Amygdala (tissue), 56 donors: ENCODE measurements at regions not wholly inside any gene's neighbourhood (a gene's known extent, or its start where the extent isn't known, plus 50 kb on each side); places are given as distances from the start of the nearest gene placed in this dataset.

ENCODE experiments used
- DNase-seq, 56 donors: peaks; one replicate each; lab custom pipeline; 2025; lab: John Stamatoyannopoulos, UW

DNA sequence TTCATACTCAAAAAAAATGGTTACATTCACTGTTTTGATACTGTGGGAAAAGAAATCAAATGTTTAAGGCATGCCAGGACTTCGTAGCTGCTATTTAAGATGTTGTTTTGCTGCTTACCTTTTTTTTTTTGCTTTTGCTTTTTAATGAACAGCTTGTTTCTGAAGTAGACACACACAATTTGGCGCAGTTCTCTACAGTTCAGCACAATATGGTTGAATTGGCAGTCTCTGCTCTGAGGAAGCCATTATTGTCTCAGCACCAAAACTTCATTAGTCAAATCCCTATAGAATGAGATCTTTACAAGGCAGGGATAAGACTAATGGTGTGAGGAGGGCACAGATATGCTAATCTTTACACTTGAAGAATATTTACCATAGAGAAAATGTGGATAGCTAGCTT, 197.6 kb downstream of the SLITRK5 start:
- DNase-seq = no peak

DNA sequence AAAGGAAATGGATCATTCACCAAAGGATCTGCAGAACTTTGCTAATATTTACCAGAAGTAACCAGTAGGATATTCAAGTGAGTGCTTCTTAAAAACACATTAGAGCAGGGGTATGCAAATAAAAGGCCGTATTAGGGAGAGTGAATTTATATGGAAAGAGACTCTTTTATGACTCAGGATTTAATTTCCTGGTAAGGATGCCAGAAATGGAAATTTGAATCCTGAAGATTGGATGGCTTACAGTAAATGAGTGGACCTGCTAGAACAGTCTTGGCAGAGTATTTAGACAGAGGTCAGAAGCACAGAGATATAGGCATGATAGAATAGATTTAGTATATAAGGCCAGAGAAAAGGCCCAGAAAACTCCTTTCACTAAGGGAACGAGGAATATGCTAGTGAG, 201.6 kb downstream of the SLITRK5 start:
- DNase-seq = no peak

DNA sequence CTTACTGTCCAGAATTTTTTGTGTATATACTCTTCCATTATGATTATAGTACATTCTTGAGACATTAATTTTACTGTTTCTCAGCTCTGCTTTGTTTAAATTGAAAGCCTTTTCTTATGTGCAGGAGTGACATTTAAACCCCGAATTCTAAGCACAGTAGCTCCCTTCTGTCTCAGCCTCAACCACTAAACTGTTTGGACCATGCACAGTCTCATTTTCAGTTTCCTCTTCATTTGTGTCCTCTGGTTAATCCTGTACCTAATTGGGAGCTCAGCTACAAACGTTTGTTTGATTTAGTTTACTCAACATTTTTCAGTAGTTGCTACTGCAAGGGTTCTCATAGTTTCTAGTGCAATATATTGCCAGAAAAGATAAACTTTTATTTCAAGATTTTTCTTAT, 206.3 kb downstream of the SLITRK5 start:
- DNase-seq = no peak

DNA sequence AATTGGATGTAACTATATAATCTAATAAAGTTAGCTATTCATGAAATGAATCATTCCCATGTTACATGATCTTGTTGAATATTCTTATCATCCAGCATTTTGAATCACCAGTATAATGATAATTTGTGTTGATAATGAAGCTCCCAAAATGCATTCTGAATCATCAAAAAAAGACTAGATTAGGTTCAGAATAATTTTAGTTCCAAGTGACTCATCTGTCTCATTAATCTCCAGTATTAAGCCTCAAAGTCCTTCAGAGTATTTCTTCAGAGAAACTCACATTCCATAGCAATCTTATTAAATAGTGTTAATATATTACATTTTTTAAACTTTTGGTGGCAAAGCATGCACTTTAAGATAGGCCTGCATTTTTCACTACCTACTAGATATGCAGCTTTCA, 207.5 kb downstream of the SLITRK5 start:
- DNase-seq = no peak

DNA sequence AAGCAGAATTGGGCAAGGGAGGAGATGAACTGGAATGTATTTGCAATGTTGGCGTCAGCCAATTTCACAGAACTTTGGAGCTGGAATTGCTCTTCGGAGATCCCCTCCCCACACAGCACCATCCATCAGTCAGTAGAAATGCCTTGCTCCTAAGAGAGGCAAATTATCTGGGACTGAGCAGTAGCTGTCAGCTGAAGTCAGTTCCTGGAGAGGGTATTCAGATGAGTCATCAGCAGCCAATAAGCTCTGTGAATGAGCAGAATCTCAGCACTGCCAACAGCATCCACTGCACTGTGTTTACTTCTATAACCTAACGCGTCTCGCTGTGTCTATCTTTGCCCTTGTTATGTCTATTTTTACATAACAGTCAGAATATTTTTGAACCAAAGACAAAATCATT, 213.7 kb downstream of the SLITRK5 start:
- DNase-seq = peak in 13 of 56 donors; percentile 0 to 26 (median 3)

DNA sequence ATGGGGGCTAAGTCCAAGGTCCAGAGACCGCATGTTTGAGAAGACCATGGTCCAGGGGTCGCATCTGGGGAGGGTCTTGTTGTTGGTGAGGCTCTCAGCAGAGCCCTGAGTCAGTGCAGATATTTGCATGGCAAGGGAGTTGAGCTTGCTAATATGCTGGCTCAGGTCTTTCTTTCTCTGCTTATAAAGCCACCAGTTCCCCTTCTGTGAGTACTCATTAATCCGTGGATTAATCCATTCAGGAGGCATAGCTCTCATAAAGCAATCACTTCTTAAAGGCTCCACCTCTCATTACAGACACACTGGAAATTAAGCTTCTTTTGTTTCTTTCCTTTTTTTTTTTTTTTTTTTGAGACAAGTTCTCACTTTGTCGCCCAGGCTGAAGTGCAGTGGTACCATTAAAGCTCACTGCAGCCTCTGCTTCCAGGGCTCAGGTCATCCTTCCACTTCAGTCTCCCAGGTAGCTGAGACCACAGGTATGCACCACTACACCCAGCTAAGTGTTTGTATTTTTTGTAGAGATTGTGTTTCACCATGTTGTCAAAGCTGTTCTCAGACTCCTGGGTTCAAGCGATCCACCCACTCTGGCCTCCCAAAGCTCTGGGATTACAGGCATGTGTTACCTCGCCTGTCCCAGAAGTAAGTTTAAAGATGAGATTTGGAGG, 216.4 kb downstream of the SLITRK5 start:
- DNase-seq = no peak

DNA sequence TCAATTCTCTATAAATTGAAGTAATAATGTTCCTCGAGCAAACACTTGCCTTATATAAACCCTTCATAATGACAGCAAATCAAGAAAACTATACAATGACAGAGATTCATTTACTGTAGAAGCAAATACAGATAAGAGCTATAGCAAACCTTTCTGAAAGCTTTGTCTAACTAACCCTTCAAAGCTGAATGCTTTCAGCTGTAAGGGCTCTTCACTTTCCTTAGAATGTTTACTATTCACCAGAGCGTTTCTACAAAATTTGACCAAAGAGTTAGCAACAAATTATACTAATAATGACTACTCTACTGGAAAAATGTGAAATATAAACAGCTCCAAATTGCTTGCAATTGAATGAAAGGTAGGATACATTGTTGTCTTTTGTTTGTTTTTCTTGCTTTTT, 218.1 kb downstream of the SLITRK5 start:
- no peak for DNase-seq

DNA sequence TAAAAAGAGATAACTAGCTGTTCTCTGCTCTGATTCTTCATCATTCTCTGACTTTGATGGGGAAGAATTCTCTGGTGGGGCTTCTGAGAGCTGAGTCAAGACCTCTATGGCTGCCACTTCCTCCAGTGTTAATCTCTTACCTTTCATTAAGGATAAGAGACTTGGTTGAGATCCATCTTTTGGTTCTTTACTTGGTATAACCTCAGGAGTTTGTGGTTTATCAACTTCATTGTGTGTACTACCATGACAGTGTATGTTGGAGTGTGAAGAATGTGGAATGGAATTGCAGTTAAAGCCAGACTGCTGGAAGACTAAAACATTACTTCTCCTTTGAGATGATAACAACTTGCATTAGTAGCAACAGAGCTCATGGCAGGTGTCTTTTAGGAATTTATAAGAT, 222.0 kb downstream of the SLITRK5 start:
- no peak for DNase-seq

DNA sequence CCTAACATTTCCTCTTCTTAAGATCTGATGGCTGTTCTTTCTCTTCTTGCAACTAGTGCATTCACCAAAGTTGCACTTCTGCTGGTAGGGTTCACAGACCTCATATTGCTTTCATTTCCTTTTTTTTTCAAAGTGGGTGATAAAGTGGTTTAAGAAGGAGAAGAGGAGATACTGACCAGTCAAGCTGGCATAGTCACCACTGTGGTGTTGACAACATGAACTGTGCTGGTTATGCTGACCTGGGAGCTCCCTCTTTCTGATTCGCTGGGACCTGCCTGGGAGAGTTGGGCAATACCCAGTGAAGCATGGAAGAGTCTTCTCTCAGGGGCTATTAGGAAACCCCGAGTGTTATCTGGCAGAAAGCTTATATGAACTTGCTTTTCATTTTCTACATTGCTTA, 222.9 kb downstream of the SLITRK5 start:
- DNase-seq = no peak

DNA sequence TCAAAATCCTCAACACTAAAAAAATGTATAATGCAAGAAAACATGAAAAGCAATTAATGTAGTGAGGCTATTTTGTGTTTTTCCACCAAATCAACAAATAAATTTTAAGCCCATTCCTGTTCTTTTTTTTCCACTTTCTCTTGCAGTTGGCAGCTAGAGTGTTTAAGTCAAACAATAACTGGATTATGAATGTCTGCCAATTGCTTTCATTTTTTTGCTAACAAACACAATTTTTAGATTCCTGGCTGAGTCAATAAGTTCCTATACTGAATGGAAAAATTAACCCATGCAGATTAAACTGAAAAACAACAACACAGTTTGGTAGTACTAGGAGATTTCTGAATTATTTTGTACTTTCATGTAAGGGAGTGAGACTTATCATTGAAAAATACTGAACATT, 232.4 kb downstream of the SLITRK5 start:
- DNase-seq = no peak

DNA sequence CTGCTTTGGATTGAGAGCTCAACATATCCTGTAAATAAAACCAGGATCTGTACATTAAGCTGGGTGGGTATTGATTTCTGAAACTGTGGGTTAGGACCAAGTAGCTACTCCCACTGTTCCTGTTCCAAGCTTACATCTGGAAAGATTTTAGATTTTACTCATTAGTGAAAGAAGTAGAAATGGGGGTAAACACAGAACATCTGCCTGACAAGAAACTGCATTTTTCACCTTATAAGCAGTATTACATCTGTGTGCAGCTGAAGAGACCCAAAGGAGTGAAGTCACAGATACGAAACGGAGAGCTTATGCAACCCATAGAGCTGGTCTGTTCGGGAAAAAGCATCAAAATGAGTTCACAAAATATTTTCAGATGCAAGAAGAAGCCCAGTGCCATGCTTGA, 235.2 kb downstream of the SLITRK5 start:
- DNase-seq = no peak

DNA sequence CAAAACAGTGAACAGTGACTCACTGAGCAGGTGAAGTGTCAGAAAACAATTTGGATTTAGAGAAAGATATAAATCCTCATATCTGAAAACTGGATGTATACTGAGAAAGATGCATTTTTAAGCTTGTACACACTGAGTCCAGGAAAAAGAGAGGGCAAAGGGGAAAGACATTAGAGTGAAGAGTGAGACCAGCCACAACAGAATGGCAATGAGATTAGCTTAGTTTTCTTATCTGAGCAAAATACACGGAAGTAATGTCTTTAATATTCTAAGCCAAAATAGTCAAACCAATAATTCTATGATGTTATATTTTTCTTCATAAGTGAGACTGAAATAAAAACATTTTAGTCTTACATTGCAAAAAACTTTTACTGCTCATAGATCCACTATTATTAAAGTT, 236.0 kb downstream of the SLITRK5 start:
- no peak for DNase-seq

DNA sequence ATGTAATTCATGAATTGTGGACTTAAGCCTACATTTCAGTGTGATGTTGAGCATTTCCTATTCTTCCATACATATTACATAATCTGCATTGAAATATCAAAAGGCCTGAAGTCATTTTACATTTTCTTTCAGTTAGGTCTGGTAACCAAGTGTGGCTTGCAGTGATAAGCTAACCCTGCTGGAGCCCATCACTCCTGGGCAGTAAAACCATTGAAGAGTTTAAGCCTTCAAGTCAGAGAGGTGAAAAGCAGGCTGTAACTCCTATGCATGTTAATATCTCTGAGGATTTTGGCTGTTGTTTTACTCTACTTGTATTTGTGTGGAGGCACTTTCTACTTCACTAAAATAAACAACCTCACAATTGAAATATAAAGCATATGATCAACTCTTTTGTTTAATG, 248.8 kb downstream of the SLITRK5 start:
- DNase-seq = no peak

DNA sequence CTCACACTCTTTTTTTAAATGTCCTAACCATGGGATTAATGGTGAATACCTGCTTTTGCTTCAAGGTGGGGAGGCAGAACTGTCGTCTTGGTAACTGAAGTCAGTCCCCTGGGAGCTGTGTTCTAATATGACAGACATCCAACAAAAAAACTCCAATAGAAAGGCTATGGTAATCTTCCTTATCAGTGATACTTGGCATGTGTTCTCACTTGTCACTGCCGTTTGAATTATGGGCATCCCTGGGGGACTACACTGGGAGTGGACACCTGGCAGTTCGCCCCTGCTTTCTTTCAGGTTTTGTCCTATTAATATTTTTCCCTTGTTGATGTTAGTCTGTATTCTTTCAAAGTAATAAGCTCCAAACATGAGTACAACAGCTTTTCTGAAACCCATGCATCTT, 252.6 kb downstream of the SLITRK5 start:
- no peak for DNase-seq

DNA sequence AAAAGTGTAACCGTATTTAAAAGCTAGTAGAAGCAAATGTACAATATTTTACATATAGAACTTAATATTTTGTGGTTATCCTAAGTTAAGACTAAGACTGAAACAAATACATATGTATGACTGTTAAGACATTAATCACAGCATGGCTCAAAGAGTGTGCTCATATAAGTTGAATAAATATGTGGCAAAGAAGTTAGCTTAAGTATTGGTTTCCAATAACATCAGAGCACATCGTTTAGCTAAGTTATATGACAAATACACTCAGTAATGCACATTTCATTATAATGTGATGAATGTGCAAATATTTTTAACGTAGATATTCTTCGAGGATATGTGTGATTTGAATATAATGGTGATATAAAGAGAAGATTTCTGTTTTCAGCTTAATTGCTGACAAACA, 253.8 kb downstream of the SLITRK5 start:
- no peak for DNase-seq

DNA sequence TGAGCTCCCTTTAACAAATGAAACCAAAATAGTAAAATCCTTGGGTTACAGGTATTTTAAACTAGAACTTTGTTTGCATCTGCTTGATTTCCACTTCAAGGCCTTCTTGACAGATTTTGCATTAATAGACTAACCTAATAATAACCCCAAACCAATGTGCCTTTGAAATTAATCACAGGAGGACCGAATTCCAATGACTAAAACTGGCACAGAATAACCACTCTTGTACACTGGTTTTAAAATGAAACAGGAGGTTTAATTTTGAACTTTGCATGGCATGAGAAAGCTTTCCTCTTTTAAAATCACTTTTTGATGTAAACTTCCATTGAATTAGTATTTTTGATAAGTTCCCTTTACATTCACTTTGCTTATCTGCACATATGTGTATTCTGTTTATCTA, 269.6 kb downstream of the SLITRK5 start:
- no peak for DNase-seq

DNA sequence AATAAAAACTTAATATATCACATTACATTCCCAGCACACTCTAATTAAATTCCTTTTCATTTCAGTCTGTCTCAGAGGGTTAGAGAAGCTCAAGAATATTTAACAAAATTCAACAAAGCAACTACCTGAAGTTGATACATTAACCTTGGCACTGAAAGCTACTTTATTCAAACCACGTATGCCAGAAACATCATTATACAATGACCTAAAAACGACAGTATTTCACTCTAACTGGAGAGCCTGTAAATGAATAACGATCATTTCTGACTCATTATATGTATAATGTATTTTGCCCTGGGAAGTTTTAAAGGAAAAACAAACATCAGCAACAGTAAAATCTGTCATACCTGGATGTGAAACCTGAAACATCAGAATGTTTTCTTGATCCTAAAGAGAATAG, 270.1 kb downstream of the SLITRK5 start:
- DNase-seq = no peak

DNA sequence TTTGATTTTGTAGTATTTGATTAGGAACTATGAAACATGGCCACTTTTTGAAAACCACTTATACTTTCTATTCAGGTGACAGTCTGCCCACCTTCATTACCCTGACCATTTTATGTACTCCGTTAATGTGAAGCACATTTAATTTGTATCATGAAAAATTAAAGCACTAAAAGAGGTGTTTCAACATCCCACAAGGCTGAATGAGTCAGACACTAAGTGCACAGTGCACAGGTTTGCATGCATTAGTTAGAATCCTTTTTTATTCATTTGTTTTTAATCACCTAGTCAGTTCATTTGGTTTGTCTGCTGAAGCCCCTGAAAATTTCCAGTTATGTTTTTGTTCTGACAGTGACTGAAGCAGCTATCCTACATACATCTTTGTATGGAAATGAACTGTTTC, 271.0 kb downstream of the SLITRK5 start:
- no peak for DNase-seq

DNA sequence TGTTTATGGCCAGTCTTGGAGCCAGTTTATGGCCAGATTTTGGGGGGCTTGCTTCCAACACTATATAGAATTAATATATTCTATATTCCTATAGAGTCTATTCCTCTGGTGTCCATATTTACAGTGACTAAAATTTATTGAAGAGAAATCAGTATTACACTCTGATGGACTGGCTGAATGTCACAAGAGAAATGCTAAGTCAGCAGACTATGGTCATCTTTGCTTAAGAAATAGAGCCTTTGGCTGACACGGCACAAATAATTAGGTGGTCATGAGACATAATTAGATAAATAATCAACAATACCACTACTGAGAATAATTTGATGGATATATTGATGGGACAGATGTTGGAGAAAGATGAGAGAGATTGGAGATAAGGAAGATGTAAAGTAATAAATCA, 272.9 kb downstream of the SLITRK5 start:
- DNase-seq = no peak

DNA sequence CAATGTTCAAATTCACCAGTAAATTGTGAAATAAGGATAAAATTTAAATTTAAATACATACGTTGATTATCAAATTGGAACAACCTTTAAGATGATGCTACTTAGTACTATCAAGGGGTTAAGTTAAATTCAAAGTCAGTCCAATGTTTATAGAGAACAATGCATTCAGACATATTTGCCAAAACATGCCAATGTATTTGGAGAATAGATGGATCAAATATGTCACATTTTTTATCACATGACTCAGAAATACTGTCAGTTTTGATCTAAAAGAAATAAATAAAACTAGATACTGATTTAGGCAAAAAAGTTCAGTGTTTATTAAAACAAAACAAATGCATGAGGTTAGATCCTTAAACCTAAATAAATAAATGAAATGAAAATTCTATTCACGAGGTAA, 281.2 kb downstream of the SLITRK5 start:
- no peak for DNase-seq

DNA sequence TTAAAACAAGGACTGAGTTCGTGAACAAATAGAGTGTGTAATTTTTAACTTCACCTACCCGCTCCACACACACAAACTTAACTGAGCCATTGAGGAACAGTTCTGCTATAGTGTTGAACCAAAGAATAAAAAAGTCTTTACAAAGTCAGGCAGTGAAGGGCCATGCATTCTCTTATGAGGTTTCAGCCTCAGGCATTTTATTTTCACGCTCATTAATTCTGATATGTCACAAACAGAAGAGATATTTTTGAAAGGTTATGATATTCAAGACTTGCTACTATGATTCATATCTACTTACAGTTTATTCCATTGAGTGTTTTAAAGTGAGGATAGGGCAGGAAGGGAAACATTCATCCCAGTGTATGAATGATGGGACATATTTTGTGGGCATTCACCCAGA, 282.2 kb downstream of the SLITRK5 start:
- no peak for DNase-seq

DNA sequence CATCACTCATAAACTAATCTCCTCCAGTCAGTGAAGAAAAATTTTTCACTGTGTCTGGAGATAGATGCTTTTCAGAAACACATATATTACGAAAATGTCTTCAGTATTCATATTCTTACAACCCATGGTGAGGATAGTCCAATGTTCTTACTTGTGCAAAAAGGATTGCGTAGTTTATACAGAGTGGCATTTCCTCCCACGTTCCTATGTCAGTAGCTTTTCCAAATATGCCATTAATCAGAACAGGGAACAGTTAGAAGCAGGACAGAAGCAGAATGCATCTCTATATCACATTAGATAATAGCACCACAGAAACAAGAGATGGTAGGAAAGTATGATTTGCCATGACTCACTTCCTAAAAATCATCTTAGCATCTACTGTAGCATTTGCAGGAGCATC, 282.9 kb downstream of the SLITRK5 start:
- DNase-seq = no peak

DNA sequence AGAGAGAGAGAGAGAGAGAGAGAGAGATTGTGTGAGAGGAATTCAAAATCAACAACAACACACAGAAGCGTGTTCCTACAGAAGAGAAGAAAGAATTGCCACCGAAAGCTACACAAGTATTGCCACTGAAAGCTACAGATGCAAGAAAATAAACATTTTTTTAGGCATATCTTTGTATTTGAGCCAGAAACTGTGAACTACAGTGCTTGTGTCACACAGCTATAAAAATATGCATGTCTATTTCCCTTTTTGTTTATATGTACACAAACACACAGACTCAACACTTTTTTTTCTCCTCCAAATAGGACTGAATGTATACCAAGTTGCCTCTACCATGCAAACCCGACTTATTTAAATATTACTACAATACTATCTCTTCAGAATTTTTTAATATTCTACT, 290.4 kb downstream of the SLITRK5 start:
- DNase-seq = no peak
